GM21526 (cell line): ENCODE measurements at regions not wholly inside any gene's neighbourhood (a gene's known extent, or its start where the extent isn't known, plus 50 kb on each side); places are given as distances from the start of the nearest gene placed in this dataset.

Experiments used
- ATAC-seq: cut with Tn5 transposase; IDR thresholded peaks from one replicate; pipeline ENCODE4 v1.9.1; 2021; ENCODE audit warnings: moderate library complexity; ENCODE audit not compliant: unreplicated experiment, low FRiP score

DNA sequence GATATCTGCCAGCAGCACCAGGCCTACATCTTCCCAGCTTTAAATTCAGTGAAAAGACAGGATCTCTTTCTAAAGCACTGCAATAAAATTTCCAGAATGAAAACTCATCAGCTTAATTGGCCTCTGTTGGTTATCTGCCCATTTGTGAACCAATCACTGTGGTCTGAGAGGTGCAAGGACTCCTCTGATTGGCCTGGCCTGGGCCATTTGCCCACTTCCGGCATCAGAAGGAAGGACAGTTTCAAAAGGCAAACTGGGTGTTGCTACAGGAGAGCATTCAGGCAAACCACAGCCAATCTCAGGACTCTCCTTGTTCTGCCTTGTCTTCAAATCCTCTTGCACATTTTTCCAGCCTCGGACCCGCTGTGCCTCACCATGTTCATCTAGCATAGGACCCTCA lies 163.9 kb upstream of the CCDC150 start:
- ATAC-seq = no peak

DNA sequence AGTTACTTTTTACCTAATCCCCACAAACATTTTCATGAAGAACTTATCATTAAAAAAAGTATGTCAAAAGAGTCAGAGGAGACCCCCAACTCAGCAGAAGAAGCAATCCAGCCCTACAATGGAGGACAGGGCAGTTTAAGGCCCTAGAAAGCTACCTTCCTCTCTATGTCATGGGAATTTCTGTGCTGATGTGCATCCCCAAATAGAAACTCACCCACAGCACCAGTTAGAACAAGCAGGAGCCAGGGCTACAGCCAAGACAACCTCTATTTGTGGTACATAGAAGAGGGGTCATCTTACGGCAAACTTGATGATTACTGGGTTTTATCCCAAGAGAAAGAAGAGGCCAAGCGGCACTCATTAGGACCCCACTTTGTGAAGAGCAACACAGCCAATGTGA lies 160.9 kb upstream of the CCDC150 start:
- no peak for ATAC-seq

DNA sequence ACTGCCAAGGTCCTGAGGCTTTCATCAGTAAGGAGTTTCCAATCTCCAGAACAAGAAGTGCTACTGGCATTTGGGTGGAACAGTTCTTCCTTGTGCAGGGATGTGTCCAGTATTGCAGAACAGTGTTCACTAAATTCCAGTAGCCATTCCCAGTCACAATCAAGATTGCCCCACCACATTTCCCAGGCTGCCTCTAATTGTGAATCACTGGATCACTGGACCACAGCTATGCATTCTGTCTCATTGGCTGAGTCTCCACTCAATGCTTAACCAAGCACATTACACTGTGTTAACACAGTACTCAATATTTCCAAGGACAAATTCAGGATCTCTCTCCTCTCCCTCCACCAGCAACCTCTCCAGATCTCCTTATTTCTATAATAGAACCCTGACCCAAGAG lies 160.2 kb upstream of the CCDC150 start:
- no peak for ATAC-seq

DNA sequence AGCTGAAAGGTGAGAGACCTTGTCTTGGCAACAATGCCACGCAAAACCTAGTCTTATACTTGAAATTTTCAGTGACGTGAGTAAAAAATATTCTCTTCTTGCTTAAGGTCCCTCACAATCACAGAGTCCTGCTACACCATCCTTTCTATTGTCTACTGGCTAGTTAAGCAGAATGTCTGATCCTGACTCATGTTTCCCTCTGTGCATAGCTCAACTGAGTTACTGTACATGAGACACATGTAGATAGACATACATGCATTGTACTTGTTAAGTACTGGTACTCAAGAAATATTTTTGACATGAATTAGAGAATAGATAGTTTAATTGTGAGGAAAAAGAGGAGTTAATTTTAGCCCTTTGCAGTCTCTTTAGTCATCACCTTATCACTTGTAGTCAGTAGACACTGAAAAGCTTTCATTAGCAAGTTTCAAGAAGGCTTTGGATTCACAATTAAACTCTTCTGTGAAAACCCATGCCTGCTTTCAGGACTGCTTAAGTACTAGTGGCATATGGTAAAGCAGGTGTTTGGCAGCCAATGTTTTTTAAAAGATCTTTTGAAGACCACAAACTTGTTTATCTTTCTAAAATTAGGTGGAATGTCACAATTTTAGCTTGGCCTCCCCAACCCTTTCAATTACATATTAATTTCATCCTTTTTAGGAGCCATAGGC lies 158.7 kb upstream of the CCDC150 start:
- no peak for ATAC-seq

DNA sequence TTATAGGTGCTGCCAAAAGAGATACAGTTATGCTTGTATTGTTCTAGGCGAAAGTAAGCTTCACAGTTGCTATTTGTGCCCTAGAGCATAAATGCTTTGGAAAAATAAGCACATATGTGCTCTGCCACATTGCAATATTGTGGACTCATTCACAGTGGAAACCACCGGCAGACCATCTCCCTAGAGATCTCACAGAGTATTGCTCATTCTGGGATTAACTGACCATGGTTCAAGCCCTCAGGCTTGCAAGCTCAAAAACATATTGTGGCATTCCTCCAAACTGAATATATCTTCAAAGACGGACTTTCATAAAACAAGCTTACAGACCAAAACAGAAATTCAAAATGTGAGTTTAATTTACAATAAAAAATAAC lies 158.2 kb upstream of the CCDC150 start:
- ATAC-seq = no peak

DNA sequence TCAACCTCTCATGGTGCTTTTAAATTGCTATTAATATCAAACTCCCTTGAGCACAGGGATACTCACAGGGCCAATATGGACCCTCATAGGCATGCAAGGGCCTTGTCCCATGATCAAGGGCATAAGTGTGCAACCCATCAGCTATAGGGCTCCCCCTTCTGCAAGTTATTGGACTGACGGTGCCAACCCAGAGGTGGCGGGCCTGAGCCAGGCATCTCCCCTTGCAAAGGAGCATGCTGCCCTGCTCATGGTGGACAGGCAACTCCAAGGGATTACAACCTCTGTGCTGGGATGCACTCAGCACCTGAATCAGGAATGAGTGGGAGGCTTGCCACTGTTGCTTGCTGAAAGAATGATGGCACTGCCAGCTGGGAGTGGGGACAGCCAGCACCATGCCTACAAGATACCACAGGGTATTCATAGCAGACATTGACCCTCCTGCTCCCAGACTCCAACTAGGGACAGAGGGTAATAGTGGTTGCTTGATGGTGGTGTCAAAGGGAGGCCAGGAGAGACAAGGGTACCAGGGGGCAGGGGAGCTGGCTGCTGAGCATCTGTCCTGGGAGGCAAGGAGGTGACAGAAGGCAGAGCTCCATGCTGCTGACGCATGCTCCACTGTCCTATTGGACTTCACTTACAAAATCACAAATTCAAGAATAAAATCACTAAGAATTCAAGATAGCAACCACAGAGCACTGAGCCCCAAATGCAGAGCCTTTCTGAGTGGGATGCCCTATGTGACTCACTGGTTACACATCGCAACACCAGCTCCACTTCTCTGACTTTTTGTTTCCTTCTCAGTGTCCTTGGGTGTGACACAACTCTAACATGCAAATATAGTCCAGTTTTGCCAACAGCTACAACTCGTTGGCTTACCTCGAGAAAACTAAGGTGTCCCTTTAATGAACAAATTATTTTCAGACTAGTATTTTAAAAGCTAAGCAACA lies 157.1 kb upstream of the CCDC150 start:
- ATAC-seq = no peak

DNA sequence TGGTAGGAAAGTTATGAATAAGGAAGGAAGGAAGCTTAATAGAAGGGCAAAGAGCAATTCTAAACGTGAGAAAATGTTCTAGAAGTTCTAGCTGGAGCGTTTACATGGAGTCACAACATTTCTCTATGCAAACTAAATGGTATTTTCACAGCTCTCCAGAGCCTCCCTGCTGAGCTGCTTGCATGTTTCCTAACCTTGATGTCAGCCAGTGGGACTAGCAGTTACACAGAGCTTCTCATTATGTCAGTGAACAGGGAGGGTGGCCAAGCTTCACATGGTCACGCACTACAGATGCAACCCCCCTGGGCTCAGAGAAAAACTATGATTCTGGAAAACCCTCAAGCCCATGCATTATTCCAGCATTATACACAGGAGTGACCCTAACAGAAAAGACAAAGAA lies 153.4 kb upstream of the CCDC150 start:
- no peak for ATAC-seq

DNA sequence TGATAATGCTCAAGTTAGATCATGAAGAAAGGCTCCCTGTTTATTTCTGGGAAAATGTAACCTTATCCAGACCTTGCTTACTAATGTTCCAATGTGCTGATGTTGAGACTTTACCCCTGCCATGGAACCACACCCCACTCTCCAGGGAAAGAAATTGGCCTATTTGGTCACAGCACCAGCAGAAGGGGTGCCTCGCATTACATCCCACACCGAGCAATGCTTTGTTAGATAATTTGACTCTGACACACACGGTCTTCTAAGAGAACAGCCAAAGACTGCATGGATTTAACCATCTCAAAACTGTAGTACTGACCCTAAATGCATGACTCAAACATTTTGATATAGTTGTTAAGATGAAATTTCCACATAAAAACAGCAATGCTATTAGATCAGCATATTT lies 152.1 kb upstream of the CCDC150 start:
- ATAC-seq = no peak

DNA sequence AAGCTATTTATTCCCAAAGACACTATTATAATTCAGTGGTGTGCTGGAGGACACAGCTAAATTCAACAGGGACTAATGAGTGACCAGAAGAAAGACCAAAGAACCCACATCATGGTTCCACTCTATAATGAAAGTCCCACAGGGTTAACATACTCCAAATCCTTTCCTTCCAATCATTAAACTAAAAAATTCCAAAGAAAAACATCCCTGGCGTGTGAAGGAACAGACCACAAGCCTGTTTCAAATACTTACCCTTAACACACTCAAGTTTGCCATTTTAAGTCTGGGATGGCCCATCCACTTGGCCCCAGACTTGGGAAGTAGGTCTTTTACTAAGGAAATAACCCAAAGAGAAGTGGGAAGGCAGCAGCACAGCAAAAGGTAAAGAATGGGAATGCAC lies 150.1 kb upstream of the CCDC150 start:
- ATAC-seq = no peak

DNA sequence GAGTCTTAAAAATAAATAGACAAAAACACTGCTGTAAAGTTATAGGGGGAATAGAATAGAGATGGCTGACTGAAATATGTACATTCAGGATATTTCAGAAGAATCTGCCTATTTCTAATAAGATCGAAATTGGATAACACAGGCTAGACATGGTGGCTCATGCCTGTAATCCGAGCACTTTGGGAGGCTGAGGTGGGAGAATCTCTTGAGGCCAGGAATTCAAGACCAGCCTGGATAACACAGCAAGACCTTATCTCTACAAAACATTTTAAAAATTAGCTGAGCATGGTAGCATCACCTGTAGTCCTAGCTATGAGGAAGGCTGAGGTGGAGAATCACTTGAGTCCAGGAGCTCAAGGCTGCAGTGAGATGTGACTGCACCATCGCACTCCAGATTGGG lies 146.6 kb upstream of the CCDC150 start:
- ATAC-seq = no peak

DNA sequence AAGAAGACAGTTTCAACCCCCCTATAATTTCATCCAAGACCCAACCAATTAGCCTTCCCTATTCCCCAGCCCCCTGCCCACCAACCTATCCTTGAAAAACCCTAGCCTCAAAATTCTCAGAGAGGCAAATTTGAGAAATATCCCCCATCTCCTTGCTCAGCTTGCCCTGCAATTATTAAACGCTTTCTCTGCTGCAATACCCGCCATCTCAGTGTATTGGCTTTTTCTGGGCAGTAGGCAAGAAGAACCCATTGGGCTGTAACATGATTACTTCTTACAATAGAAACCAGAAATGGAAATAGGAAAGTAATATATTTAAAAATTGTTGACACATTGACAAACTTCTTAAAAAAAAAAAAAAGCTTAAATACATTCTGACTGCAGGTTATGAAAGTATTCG lies 140.6 kb upstream of the CCDC150 start:
- no peak for ATAC-seq

DNA sequence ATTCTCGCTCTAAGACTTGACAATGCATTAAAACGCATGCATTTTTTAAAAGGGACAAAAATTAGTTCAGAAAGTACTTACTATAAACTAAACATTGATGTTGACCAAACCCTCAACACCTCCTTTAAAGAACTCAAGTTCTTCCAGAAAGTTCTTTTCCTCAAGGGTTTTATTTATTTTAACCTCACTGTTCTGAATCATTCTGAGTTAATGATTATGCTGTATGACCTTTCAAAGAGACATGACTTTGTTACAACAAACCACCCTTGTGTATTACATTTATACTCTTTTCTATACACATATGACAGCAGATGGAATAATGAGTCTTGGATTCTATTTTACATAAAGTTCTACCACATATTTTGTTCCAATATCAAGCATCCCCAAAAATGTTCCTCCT lies 139.8 kb upstream of the CCDC150 start:
- no peak for ATAC-seq

DNA sequence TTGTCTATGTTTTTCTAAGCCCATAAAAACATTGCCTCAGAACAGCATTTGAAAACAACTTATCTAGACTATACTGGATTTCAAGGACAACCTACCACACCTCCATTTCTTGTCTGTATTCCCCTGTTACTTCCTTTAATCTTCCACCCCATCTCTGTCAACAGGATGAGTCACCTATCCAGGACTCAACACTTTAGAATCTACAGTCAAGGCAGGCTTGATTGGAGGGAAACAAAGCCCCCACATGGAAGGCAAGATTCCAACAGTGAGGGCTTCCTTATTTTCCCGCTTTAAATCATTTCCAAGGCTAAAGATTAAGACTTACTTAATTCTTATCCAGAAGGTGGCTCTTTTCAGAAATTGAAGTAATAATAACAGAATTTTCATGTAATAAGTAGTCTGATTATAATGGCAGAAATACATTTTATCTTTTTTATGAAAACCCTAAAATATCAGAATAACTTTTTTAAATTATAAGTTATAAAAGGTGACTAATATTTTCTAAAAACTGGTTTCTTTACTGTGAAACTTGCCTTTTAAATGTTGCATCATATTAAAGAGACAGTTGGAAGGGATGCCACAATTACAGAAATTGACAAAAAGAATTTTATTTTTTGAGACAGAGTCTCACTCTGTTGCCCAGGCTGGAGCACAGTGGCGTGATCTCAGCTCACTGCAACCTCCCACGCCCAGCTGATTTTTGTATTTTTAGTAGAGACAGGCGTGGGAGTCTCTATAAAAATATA lies 138.7 kb upstream of the CCDC150 start:
- ATAC-seq = no peak

DNA sequence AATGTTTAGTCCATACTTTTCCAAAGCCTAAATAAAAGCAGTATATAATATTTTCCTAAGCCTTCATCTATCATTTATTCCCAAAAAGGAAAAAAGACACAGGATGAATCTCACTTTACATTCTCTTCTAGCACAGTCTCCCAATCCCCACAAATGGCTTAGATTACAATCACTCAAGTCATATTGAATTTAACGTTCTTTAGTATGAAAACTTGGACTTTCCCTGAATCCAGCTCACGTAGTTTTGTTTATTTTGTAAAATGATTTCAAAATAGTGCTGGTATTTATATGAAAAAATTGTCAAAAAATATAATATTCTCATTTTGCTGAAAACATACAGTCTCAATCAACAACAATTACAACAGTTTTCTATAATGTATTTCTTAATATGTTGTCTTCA lies 137.7 kb upstream of the CCDC150 start:
- ATAC-seq = no peak

DNA sequence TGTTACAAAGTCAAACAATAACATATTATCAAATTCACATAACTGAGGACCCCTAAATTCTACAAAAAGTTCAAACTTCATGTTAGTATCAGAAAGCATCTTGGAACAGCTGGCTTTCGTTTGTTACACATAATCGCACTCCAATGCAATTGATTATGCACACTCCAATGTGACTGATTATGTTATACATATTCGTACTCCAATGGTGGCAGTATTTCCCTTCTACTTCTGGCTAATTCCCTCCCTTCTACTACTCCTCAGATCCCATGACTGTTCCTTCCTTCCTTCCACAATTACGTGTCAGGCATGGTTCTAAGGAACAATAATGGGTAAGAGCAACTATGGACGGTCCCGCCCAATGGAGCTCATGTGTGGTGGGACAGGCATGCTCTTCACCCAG lies 137.1 kb upstream of the CCDC150 start:
- ATAC-seq = no peak

DNA sequence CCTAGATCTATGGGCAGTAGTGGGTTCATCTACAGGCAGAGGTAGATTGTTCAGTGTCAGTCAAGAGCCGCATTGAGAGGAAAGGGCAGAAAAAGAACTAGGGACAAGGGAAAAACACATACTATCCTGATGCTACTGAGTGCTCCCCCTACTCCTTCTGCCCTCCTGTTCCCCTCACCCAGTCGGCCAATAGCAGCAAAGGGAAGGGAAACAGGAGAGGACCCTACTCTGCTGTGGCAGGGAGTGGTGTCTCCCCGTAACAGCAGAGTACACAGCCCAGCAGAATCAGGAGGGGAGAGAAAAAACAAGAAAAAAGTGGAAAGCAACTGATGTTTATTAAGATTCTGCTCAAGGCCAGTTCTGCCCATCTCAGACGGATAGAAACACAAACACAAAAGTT lies 136.1 kb upstream of the CCDC150 start:
- ATAC-seq = no peak

DNA sequence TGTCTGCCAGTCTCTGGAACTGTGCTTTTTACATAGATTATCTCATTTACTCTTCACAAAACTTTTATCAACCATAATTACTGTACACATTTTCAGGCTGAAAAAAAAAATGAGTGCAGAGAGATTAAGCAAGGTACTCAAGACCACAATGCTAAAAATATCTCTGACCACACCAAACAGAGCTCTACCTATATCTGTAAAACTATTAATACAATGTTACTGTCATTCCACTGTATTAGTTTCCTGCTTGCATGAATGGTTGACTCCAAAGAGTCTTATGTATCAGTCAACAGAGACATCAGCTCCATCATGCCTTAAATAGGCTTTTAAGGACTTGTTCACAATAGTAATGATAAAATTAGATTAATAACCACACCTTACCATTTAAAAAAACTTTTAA lies 134.7 kb upstream of the CCDC150 start:
- ATAC-seq = peak; percentile 83

DNA sequence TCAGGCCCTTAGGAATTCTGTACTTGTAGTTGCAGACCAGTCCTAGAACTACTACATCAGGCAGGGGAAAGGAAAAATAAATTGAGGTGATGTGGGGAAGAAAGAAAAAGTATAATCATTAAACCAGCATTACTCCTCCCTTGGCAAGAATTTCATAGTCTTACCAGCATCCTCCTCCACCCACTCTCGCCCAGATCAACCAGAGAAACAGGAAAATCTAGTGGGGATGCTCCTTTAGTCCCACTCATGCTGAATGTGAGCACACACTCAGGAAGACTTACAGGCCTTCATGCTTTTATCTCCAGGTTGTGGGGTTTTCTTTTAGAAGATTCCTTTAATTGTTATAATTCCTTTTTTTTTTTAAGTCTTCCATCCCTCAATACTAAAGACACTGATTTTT lies 129.3 kb upstream of the CCDC150 start:
- no peak for ATAC-seq

DNA sequence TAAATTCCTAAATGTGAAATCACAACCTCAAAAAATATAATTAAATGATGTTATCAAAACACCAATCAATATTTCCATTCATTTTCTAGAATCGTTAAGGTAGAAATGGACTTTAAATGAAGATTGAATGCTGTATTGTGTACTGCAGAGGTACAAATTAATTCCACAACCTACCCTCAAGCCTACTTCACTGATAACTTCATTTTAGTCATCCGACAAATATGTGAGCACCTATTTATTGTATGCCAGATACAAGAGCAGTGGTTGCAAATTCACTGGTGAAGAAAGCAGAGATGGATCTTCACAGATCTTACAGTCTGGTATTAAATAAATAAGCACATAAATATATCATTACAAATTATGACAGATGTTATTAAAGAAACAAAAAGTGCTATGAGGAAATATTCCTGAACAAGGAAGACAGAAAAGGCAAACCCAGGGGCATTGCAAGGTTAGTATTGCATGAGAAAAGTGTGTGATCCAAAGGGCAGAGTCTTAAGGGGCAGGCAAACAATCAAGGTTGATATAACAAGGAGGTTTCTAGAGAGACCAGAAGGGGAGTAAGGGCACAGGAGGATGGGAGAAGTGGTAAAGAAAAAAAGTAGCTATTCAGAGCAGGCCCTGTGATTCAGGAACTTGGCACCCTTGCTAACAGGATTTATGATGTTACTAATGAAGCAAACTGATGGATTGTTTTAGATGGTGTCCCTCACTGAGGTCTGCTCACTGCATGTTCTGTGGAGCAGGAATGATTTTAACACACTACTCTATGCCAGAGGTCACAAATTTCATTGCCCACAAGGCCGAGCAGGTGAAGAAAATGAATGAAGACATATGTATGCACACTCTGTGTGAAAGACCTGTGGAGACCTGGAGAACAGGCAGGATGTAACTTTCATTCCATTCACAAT lies 128.0 kb upstream of the CCDC150 start:
- ATAC-seq = no peak

DNA sequence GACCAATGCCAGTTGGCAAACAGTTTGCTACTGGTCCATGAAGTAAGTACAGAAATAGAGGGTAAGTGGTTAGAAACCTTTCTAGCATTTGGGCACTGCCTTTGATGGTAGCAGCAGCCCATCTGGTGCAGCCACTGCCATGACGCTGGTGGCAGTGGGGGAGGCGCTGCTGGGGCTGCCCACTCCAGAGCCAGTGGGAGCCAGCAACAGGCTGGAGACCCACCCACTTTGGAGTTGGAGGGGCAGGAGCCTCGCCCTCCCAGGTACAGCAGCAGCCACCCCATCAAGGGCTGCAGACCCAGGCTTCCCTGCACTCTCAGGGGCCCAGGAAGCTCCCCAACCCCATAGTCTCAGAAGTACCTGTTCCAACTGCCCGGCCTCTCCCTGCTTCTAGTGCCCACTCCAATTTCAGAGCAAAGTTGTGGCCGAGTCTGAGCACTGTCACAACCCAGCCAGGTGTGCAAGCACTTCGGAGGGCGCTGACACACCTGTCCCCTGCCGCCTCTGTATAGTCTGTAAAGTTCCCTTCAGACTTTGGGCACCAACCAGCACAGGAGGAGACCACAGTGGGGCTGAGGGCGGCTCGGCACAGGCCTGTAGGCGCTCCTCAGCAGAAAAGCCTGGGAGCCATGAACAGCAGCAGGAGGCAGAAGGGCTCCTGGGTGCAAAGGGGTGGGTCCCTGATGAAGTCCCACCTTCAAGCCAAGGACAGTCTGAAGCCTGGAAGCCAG lies 125.6 kb upstream of the CCDC150 start:
- ATAC-seq = no peak
